T-helper 9 cell (primary cell): ENCODE measurements at regions not wholly inside any gene's neighbourhood (a gene's known extent, or its start where the extent isn't known, plus 50 kb on each side); places are given as distances from the start of the nearest gene placed in this dataset.
"Not testable (repeated sequence)": the region's sequence is repeated elsewhere in the genome, so short reads cannot be mapped to it uniquely, and the experiment has no call there.

Experiments used
- DNase-seq: peaks from one replicate; pipeline ENCODE4 v3.0.0-alpha.2; 2020

DNA sequence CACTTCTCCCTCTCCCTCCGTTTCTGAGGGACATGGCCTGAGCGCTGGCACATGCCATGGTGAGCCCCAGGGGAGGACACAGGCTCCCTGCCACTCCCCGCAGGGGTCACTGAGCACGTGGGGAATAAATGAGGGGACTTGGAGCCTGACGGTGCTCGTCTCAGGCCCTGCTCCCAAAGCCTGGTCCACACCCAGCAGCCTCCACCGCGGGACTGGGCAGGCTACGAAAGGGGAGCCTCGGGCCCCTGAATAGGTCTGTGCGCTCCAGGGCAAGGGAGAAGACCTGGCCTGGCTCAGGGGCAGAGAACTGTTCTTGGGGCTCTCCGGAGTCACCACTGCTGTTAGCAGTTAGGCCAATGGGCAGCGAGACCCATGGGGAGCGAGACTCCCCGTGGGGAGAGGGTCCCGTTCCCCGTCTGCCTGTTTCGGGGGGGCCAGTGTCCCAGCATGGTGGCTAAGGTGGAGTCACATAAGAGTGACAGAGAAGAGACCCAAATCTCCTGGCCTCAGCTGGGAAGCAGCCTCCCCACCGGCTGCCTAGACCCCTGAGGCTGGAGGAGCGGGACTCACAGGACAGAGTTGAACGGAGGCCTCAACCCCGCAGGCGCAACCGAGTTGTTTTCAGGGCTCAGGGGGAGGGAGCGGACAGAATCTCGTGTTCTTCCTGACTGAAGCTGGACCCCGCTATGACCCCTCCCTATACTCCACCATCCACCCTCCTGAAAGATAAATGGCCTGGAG lies 329.8 kb upstream of the SFSWAP start:
- DNase-seq = no peak

- no peak for DNase-seq
Measured at GRCh38 chr12:131381716-131382430, 329.0 kb upstream of the SFSWAP start.

DNA sequence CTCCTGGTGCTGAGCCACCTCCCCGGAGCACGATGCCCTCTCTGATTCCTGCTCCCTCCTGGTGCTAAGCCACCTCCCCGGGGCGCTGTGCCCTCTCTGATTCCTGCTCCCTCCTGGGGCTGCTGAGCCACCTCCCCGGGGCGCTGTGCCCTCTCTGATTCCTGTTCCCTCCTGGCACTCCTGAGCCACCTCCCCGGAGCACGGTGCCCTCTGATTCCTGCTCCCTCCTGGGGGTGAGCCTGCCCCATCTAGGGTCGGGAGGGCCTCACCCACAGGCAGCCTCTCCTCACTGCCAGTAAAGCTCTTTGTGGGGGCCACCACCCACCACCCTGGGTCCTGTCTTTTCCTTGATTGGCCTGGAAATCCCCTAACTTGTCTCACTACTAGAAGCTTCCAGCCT lies 327.6 kb upstream of the SFSWAP start:
- no peak for DNase-seq

DNA sequence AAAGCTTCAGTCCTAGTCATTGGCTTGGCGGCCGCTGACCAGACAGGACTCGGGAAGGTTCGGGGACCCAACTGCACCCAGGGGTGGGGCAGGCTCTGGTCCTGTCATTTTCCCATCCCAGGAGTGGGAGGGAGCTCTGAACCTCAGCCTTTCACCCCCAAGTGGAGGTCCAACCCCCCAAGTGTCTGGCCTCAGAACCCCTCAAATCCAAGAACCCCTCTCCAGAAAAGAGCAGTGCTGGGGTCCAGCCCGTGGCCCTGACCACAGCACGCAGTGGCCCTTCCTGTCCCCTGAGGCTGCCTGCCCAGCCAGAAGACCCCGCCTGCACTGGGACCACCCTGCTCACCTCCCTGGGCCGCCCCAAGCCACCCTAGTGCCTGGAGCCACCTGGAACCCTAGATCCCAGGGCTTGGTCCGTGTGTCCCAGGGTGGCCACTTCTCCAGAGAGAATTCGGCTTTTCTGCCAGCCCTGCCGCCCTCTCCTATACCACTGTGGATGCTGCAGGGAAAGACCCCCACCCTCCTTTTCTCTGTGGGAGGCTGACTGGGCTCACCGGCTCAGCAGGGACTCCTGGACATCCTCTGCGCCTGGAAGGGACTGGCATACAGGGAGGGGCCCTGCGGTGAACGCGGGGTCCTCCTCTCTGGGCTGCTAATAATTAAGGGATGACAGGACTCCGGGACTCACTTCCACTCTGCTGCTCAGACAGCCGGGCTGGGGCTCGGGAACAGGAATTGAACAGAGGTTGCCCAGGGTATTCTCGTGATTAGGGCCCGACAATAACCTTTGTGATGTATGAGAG lies 326.9 kb upstream of the SFSWAP start:
- DNase-seq = no peak

GRCh38 chr12:131384544-131384855 lies 326.4 kb upstream of the SFSWAP start:
- DNase-seq = no peak

DNA sequence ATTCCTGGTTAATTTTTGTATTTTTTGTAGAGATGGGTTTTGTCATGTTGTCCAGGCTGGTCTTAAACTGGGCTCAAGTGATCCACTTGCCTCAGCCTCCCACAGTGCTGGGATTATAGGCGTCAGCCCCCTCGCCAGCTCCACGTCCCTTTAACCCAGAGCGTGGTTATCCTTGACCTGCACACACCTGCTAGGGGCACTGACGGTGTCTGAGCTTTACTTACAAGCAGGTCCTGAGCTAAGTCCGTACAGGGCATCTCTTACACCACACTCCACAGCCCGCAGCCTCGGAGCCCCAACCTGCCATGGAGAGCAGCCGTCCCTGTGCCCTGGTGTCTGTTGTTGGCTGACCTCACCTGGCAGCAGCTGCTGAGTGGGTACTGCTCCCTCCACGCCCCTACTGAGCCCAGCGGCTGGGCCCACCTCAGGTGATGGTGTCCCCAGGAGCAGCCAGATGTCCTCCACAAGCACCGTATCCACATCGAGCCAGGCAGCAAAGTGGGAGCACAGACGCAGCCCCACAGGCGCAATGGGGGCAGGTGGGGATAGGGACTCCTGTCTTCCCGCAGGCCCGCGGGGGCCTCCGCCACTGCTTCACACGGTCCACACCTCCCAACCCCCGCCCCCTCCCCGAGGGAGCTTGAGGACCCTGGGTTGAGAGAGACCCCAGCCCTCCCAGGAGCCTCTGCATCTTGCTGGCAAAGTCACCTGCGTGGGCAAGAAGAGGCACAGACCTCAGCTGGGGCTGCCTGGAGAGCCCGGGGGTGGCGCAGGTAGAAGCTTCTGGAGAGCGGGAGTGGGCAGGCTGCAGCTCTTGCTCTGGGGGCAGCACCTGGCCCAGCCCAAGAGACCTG lies 325.4 kb upstream of the SFSWAP start:
- DNase-seq = no peak

DNA sequence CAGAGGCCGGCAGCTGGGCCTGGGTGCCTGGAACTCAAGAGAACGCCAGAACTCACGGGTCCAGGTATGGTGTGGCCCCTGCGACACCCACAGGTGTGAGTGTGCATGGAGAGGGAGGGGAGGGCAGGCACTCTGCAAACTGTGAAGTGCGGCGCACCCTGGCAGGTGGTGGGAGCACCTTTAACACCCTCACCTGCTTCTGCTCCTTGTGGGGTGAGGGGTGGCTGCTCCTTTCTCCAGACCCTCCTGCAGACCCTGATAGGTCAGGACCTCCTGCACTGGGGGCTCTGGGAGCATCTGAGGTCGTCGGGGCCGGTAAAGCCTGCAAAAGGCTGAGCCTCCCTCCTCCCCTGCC lies 324.7 kb upstream of the SFSWAP start:
- DNase-seq = no peak

- no peak for DNase-seq
Measured at GRCh38 chr12:131386781-131387180, 324.1 kb upstream of the SFSWAP start.

GRCh38 chr12:131387281-131388163 lies 323.4 kb upstream of the SFSWAP start:
- no peak for DNase-seq

GRCh38 chr12:131388164-131389053 lies 322.5 kb upstream of the SFSWAP start:
- not testable (repeated sequence) for DNase-seq

DNA sequence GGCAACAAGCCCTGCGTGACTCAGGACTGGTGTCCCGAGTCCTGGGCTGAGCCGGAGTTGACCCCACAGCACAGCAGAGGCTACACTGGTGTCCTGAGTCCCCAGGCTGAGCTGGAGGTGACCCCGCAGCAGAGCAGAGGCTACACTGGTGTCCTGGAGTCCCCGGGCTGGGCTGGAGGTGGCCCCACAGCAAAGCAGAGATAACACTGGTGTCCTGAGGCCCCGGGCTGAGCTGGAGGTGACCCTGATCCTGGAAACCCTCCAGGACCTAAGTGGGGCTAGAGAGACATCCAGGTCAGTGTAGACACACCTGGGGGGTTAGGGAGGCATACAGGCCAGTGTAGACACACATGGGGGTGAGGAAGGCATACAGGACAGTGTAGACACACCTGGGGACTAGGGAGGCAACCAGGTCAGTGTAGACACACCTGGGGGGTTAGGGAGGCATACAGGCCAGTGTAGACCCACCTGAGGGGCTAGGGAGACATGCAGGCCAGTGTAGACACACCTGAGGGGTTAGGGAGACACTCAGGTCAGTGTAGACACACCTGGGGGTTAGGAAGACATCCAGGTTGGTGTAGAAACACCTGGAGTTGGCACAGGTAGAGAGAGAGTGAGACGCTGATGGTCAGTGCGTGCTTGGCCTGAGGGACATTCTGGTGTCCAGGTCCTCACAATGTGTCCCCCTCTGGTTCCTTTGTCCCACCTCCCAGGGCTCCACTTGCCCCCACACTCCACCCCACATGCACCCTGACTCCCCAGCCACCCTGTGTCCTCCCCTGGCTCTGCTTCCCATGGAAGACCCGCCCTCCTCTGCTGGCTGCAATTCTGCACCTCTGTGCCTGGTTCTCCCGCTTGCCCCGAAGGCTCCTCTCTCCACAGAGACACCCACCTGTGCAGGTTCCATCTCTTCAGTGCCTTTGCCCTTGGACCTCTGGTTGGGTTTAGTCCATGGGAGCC lies 321.6 kb upstream of the SFSWAP start:
- DNase-seq = no peak

DNA sequence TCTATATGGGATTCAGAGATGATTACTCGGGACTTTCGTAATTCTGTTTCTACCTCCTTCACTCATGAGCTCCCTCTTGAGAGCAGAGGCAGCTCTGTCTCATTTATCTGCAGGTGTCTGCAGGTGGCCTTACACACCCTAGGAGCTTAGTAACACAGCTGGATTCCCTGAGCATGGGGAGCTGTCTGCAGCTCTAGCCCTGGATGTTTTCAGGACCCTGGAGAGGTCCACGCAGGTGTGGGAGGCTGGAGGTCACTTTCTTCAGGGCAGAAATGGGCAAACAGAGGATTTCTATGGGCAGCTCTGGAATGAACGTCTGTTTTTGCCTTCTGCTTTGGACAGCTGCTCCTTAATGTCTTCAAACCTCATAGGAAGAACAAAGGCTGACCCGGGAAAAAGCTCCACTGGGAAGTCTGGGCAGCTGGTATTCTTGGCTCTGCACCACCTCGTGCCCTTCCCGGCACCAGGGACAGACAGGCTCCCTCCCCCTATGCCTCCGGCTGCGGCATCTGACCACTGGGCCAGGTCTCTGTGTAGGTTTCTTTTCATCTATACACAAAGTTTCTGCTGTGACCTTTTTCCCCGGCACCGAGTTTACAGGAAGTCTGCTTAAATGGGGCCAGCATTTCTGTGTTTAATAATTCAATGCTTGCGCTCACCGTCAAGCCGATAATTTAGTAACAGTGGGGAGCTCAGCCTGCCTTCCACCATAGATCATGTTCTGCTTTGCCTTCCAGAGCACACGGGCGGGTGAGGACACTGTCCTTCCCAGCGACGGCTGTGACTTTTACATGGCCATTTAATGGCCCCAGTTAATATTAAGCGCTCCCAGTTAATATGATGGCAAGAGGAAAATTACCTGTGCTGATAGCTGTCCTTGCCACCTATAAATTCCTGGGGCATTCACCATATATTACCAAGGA lies 320.2 kb upstream of the SFSWAP start:
- DNase-seq = no peak

- DNase-seq = no peak
Measured at GRCh38 chr12:131391399-131391798, 319.5 kb upstream of the SFSWAP start.

- DNase-seq = not testable (repeated sequence)
Measured at GRCh38 chr12:131394752-131395151, 316.1 kb upstream of the SFSWAP start.

- DNase-seq = not testable (repeated sequence)
Measured at GRCh38 chr12:131395209-131395684, 315.6 kb upstream of the SFSWAP start.

DNA sequence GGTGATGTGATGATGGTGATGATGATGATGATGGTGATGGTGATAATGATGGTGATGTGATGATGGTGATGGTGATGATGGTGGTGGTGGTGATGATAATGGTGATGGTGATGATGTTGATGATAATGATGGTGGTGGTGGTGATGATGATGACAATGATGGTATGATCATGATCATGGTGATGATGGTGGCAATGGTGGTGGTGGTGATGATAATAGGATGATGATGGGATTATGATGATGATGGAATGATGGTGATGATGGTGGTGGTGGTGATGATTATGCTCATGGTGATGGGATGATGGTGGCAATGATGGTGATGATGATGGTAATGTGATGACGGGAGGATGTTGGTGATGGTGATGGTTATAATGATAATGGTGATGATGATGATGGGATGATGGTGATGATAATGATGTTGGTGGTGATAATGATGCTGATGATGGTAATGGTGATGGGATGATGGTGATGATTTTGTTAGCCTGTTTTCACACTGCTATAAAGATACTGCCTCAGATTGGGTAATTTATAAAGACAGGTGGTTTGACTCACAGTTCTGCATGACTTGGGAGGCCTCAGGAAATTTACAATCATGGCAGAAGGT lies 314.8 kb upstream of the SFSWAP start:
- no peak for DNase-seq

DNA sequence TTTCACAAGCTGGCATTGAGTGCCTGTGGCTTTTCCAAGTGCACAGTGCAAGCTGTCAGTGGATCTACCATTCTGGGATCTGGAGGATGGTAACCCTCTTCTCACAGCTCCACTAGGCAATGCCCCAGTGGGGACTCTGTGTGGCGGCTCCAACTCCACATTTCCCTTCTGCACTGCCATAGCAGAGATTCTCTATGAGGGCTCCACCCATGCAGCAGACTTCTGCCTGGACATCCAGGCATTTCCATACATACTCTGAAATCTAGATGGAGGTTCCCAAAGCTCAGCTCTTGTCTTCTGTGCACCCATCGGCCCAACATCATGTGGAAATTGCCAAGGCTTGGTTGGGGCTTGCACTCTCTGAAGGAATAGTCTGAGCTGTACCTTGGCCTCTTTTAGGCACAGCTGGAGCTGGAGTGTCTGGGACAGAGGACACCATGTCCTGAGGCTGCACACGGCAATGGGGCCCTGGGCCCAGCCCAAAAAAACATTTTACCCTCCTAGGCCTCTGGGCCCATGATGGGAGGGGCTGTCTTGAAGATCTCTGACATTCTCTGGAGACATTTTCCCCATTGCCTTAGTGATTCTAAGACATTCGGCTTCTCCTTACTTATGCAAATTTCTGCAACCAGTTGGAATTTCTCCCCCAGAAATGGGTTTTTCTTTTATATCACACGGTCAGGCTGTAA lies 313.3 kb upstream of the SFSWAP start:
- DNase-seq = no peak
